Heart left ventricle (tissue), 16 donors: ENCODE measurements at regions not wholly inside any gene's neighbourhood (a gene's known extent, or its start where the extent isn't known, plus 50 kb on each side); places are given as distances from the start of the nearest gene placed in this dataset.

Source experiments
- ATAC-seq, 4 donors: fragments of 200-7000 bp; cut with Tn5 transposase; one replicate each; pipeline ENCODE4 v1.9.1; 2020 to 2022; ENCODE audit warnings: moderate library complexity in 4 of 4, mild to moderate bottlenecking in 3 of 4, moderate number of reproducible peaks in 1 of 4
- DNase-seq, 5 donors: peaks; one replicate each; pipeline ENCODE4 v3.0.0-alpha.2; 2020
- H3K27ac ChIP-seq, 12 donors: fragments of 200-600 bp; sonication (generic) in 4 of 12; one replicate each; pipeline versions ENCODE4 v1.5.0 to v1.8.0; 2016 to 2022; ENCODE audit warnings: mild to moderate bottlenecking in 2 of 12
- H3K27me3 ChIP-seq, 9 donors: fragments of 200-600 bp; sonication (generic) in 2 of 9; one replicate each; pipeline versions ENCODE4 v1.5.1 to v1.8.0; 2016 to 2022; ENCODE audit warnings: mild to moderate bottlenecking in 3 of 9
- H3K36me3 ChIP-seq, 9 donors: fragments of 200-600 bp; sonication (generic) in 2 of 9; one replicate each; pipeline versions ENCODE4 v1.5.0 to v1.8.0; 2018 to 2022; ENCODE audit warnings: mild to moderate bottlenecking in 2 of 9
- H3K4me1 ChIP-seq, 12 donors: fragments of 200-600 bp; sonication (generic) in 4 of 12; one replicate each; pipeline versions ENCODE4 v1.5.0 to v1.8.0; 2016 to 2022; ENCODE audit warnings: mild to moderate bottlenecking in 3 of 12
- H3K4me3 ChIP-seq, 12 donors: fragments of 200-600 bp; sonication (generic) in 4 of 12; one replicate each; pipeline versions ENCODE4 v1.5.0 to v1.8.0; 2017 to 2022; ENCODE audit warnings: mild to moderate bottlenecking in 9 of 12, moderate library complexity in 4 of 12
- H3K9me3 ChIP-seq, 12 donors: fragments of 200-600 bp; sonication (generic) in 4 of 12; one replicate each; pipeline versions ENCODE4 v1.5.0 to v1.8.0; 2016 to 2022; ENCODE audit warnings: mild to moderate bottlenecking in 1 of 12
- CTCF ChIP-seq, 12 donors: fragments of 200-600 bp; sonication (generic) in 4 of 12; IDR thresholded peaks; one replicate each; pipeline versions ENCODE4 v1.5.0 to v1.8.0; 2018 to 2022; ENCODE audit warnings: antibody characterized with exemption in 12 of 12, mild to moderate bottlenecking in 5 of 12
- POLR2A ChIP-seq, 2 donors: fragments of 450-650 bp; IDR thresholded peaks; one replicate each; pipeline ENCODE4 v1.6.1; 2017; ENCODE audit warnings: antibody characterized with exemption in 2 of 2, mild to moderate bottlenecking in 2 of 2, moderate library complexity in 2 of 2
- WGBS, 4 donors: extraction: QIAGEN DNeasy Blood & Tissue Kit in 2 of 4; methylation state at CpG; one replicate each; pipeline versions ENCODE4 v1.1.5 to v1.1.7; 2013 to 2018; 5-methylcytosine and 5-hydroxymethylcytosine counted together
- intact Hi-C, 10 donors: fragments of 100-400 bp; cut with DNase I; formaldehyde crosslinking; loops; one replicate each; pipeline versions ENCODE4 v1.11.1 to v1.14.2; 2022
- donor health status: ischemic (EF 13 %, LVEDD 7.1; RV severe dilation, severe dysfunction).
- donor health status: healthy with polysubstance abuse.
- donor health status: DM: no; HTN: yes; CAD: no.
- donor health status: DM: no; HTN: no; CAD: no.
- donor health status: ischemic (EF 25% LVEDD 6.9; RV normal size, moderate dysfunction).
- donor health status: ischemic (EF 25% LVEDD 5.7; RV mildly dilated, moderate dysfunction).
- donor health status: healthy.
- donor health status: DM: yes; HTN: yes; CAD: no.
- donor health status: ischemic (EF 35%, LVEDD 5.7; RV mildly dilated, moderate dysfunction).
- donor health status: nonischemic (EF 11% LVEDD 7.7; RV severe dilation, severe dysfunction).
- donor health status: DM: yes; HTN: yes; CAD: no.
- donor health status: PGD.
- donor health status: ischemic (EF 29% LVEDD 5.4; RV normal size, mild dysfunction).
- donor health status: nonischemic (EF 23%, LVEDD 6.1; RV moderate dilation, normal function).

- 49 to 78% (median 66%) methylated on average over 1 of the region's 1 CpG for WGBS, 4 donors
- Histone ChIP-seq H3K36me3 (no peaks in the 10 kb centered on the region), H3K4me3 (no peak overlapping the region), H3K9me3 (no peaks in the 10 kb centered on the region), H3K27ac (no peak overlapping the region), H3K4me1 (peaks cover 0 to 7% (median 0%) of the 10 kb centered on the region in 12 donors), H3K27me3 (no peaks in the 10 kb centered on the region)
- TF ChIP-seq POLR2A (IDR thresholded peaks at IDR 0.05) (no peak), CTCF (IDR thresholded peaks at IDR 0.05) (no peak)
- DNase-seq = no peak
- intact Hi-C loops = no loop called here
- peak in 2 of 4 donors; percentile 26 to 33 for ATAC-seq
These were observed 645.8 kb upstream of the NR2F2 start for GRCh38 chr15:95684693-95685115.

GRCh38 chr15:95687061-95687460 lies 643.4 kb upstream of the NR2F2 start:
- 95 to 98% (median 97%) methylated on average over 1 of the region's 1 CpG for WGBS, 4 donors

GRCh38 chr15:95687686-95688085 lies 642.8 kb upstream of the NR2F2 start:
- 66 to 83% (median 73%) methylated on average over 2 of the region's 2 CpGs for WGBS, 4 donors
- ATAC-seq (no peak), DNase-seq (no peak)
- TF ChIP-seq POLR2A (IDR thresholded peaks at IDR 0.05) (no peak), CTCF (IDR thresholded peaks at IDR 0.05) (no peak)
- intact Hi-C loops = loop anchor here in 1 of 10 donors (2.0 kb wide), 1 partner anchor 15 kb away; no protein-coding TSS in a partner anchor
- H3K27ac ChIP-seq = no peak overlapping the region
- peaks cover 0 to 13% (median 0%) of the 10 kb centered on the region in 12 donors for H3K9me3 ChIP-seq
- no peak overlapping the region for H3K4me3 ChIP-seq
- H3K4me1 ChIP-seq = peaks cover 0 to 7% (median 0%) of the 10 kb centered on the region in 12 donors
- no peaks in the 10 kb centered on the region for H3K36me3 ChIP-seq
- no peaks in the 10 kb centered on the region for H3K27me3 ChIP-seq

More at GRCh38 chr15:95687061-95687460, 643.4 kb upstream of the NR2F2 start:
- Histone ChIP-seq H3K27me3 (no peaks in the 10 kb centered on the region), H3K4me1 (peaks cover 0 to 7% (median 0%) of the 10 kb centered on the region in 12 donors), H3K36me3 (no peaks in the 10 kb centered on the region), H3K9me3 (peaks cover 0 to 7% (median 0%) of the 10 kb centered on the region in 12 donors), H3K4me3 (no peak overlapping the region), H3K27ac (no peak overlapping the region)
- DNase-seq (no peak), ATAC-seq (no peak)
- TF ChIP-seq CTCF (IDR thresholded peaks at IDR 0.05) = no peak
- TF ChIP-seq POLR2A (IDR thresholded peaks at IDR 0.05) = no peak
- intact Hi-C loops = no loop called here

- DNase-seq (no peak), ATAC-seq (no peak)
- 91 to 94% (median 93%) methylated on average over 7 of the region's 7 CpGs for WGBS, 4 donors
- H3K9me3 ChIP-seq = peaks cover 0 to 44% (median 26%) of the 10 kb centered on the region in 12 donors
- no peak overlapping the region for H3K4me3 ChIP-seq
- no peaks in the 10 kb centered on the region for H3K27me3 ChIP-seq
- no peak overlapping the region for H3K27ac ChIP-seq
- no peak for TF ChIP-seq POLR2A (IDR thresholded peaks at IDR 0.05)
- TF ChIP-seq CTCF (IDR thresholded peaks at IDR 0.05) = no peak
- intact Hi-C loops = no loop called here
- no peaks in the 10 kb centered on the region for H3K4me1 ChIP-seq
- no peaks in the 10 kb centered on the region for H3K36me3 ChIP-seq
These were observed 639.7 kb upstream of the NR2F2 start for GRCh38 chr15:95690631-95691340.
